SK-N-SH treated with all-trans-retinoic acid at 6 μM for 48 hours (cell line): ENCODE measurements at regions not wholly inside any gene's neighbourhood (a gene's known extent, or its start where the extent isn't known, plus 50 kb on each side); places are given as distances from the start of the nearest gene placed in this dataset.

ENCODE experiments used
- ATAC-seq: fragments of 200-7000 bp; cut with Tn5 transposase; 3 replicates; pipeline ENCODE4 v1.9.1; 2020; ENCODE audit warnings: mild to moderate bottlenecking, moderate library complexity
- ARNTL ChIP-seq: fragments of 450-650 bp; formaldehyde crosslinking; IDR thresholded peaks from 2 replicates; pipeline ENCODE4 v1.5.0; 2020; ENCODE audit warnings: low read depth, mild to moderate bottlenecking, moderate library complexity, borderline replicate concordance
- BACH2 ChIP-seq: fragments of 250-450 bp; sonication (Bioruptor Pico); IDR thresholded peaks from 2 replicates; pipeline ENCODE4 v1.9.0; 2021; ENCODE audit warnings: mild to moderate bottlenecking, borderline replicate concordance
- CREB5 ChIP-seq: fragments of 250-450 bp; sonication (Bioruptor Pico); IDR thresholded peaks from 2 replicates; pipeline ENCODE4 v1.5.1; 2020; ENCODE audit warnings: low read depth, mild to moderate bottlenecking, moderate library complexity
- CSDC2 ChIP-seq: fragments of 250-450 bp; sonication (Bioruptor Pico); IDR thresholded peaks from 2 replicates; pipeline ENCODE4 v1.5.0; 2020; ENCODE audit warnings: mild to moderate bottlenecking, moderate library complexity
- CSRNP3 ChIP-seq: fragments of 250-450 bp; sonication (Bioruptor Pico); IDR thresholded peaks from 2 replicates; pipeline ENCODE4 v1.5.1; 2021; ENCODE audit warnings: mild to moderate bottlenecking, moderate library complexity
- ESRRG ChIP-seq: fragments of 250-450 bp; sonication (Bioruptor Pico); IDR thresholded peaks from 2 replicates; pipeline ENCODE4 v1.6.1; 2021; ENCODE audit warnings: mild to moderate bottlenecking
- GLIS3 ChIP-seq: fragments of 250-450 bp; sonication (Bioruptor Pico); IDR thresholded peaks from 2 replicates; pipeline ENCODE4 v1.5.0; 2020; ENCODE audit warnings: mild to moderate bottlenecking, moderate library complexity
- ISL1 ChIP-seq: fragments of 250-450 bp; sonication (Bioruptor Pico); IDR thresholded peaks from 2 replicates; pipeline ENCODE4 v2.1.2; 2022; ENCODE audit warnings: mild to moderate bottlenecking, moderate library complexity
- OSR1 ChIP-seq: fragments of 250-450 bp; sonication (Bioruptor Pico); IDR thresholded peaks from 2 replicates; pipeline ENCODE4 v1.8.0; 2022; ENCODE audit warnings: moderate library complexity, mild to moderate bottlenecking, inconsistent platforms
- PATZ1 ChIP-seq: fragments of 250-450 bp; sonication (Bioruptor Pico); IDR thresholded peaks from 2 replicates; pipeline ENCODE4 v1.8.0; 2020; ENCODE audit warnings: mild to moderate bottlenecking, moderate library complexity, borderline replicate concordance
- POU6F1 ChIP-seq: fragments of 250-450 bp; sonication (Bioruptor Pico); IDR thresholded peaks from 2 replicates; pipeline ENCODE4 v1.8.0; 2021; ENCODE audit warnings: low read depth, mild to moderate bottlenecking, moderate library complexity, borderline replicate concordance
- PPARA ChIP-seq: fragments of 250-450 bp; sonication (Bioruptor Pico); IDR thresholded peaks from 2 replicates; pipeline ENCODE4 v1.5.0; 2020; ENCODE audit warnings: mild to moderate bottlenecking, borderline replicate concordance
- RARB ChIP-seq: fragments of 250-450 bp; sonication (Bioruptor Pico); IDR thresholded peaks from 2 replicates; pipeline ENCODE4 v1.8.0; 2021; ENCODE audit warnings: mild to moderate bottlenecking, moderate library complexity
- SNAI2 ChIP-seq: fragments of 250-450 bp; sonication (Bioruptor Pico); IDR thresholded peaks from 2 replicates; pipeline ENCODE4 v1.5.0; 2020; ENCODE audit warnings: mild to moderate bottlenecking, moderate library complexity
- TCF4 ChIP-seq: fragments of 250-450 bp; sonication (Bioruptor Pico); IDR thresholded peaks from 2 replicates; pipeline ENCODE4 v1.8.0; 2021; ENCODE audit warnings: mild to moderate bottlenecking, moderate library complexity, borderline replicate concordance
- TOX ChIP-seq: fragments of 250-450 bp; sonication (Bioruptor Pico); IDR thresholded peaks from 2 replicates; pipeline ENCODE4 v1.8.0; 2021; ENCODE audit warnings: mild to moderate bottlenecking, moderate library complexity, borderline replicate concordance
- TSHZ2 ChIP-seq: fragments of 250-450 bp; sonication (Bioruptor Pico); IDR thresholded peaks from 2 replicates; pipeline ENCODE4 v1.5.0; 2020; ENCODE audit warnings: mild to moderate bottlenecking, moderate library complexity
- ZC3H10 ChIP-seq: fragments of 250-450 bp; sonication (Bioruptor Pico); IDR thresholded peaks from 2 replicates; pipeline ENCODE4 v1.5.1; 2021; ENCODE audit warnings: mild to moderate bottlenecking, moderate library complexity
- ZFP3 ChIP-seq: fragments of 250-450 bp; sonication (Bioruptor Pico); IDR thresholded peaks from 2 replicates; pipeline ENCODE4 v1.5.0; 2020; ENCODE audit warnings: mild to moderate bottlenecking, moderate library complexity
- ZFP30 ChIP-seq: fragments of 450-650 bp; formaldehyde crosslinking; IDR thresholded peaks from 2 replicates; pipeline ENCODE4 v1.5.0; 2022; ENCODE audit warnings: mild to moderate bottlenecking, moderate library complexity
- ZNF70 ChIP-seq: fragments of 450-650 bp; formaldehyde crosslinking; IDR thresholded peaks from 2 replicates; pipeline ENCODE4 v1.5.0; 2020; ENCODE audit warnings: mild to moderate bottlenecking, moderate library complexity
- ZNF8 ChIP-seq: fragments of 450-650 bp; formaldehyde crosslinking; IDR thresholded peaks from 2 replicates; pipeline ENCODE4 v1.5.0; 2020; ENCODE audit warnings: mild to moderate bottlenecking, moderate library complexity

GRCh38 chr12:96136161-96136560, 58.0 kb upstream of the ELK3 start (continued):
- TF ChIP-seq TOX (CRISPR knock-in tag) (no peak), ESRRG (CRISPR knock-in tag) (no peak), BACH2 (CRISPR knock-in tag) (no peak), RARB (CRISPR knock-in tag) (no peak), CREB5 (CRISPR knock-in tag) (no peak), GLIS3 (CRISPR knock-in tag) (no peak), OSR1 (CRISPR knock-in tag) (no peak)

GRCh38 chr12:96136725-96137378, 57.3 kb upstream of the ELK3 start:
- no peak for TF ChIP-seq TCF4 (CRISPR knock-in tag)
- no peak for TF ChIP-seq ISL1
- no peak for TF ChIP-seq ZNF70
- no peak for TF ChIP-seq CREB5 (CRISPR knock-in tag)
- no peak for TF ChIP-seq ARNTL (CRISPR knock-in tag)
- no peak for TF ChIP-seq BACH2 (CRISPR knock-in tag)
- no peak for TF ChIP-seq TOX (CRISPR knock-in tag)
- TF ChIP-seq ZFP3 (CRISPR knock-in tag) = no peak
- TF ChIP-seq CSRNP3 (CRISPR knock-in tag) = no peak
- peak; percentile 19; the same call in 2 of the 3 replicates for ATAC-seq

GRCh38 chr12:96140174-96140573, 54.0 kb upstream of the ELK3 start:
- ATAC-seq = peak; percentile 62
- TF ChIP-seq PPARA = no peak
- no peak for TF ChIP-seq ZC3H10
- TF ChIP-seq GLIS3 (CRISPR knock-in tag) = no peak
- no peak for TF ChIP-seq ZFP30 (CRISPR knock-in tag)
- no peak for TF ChIP-seq TOX (CRISPR knock-in tag)
- no peak for TF ChIP-seq TSHZ2 (CRISPR knock-in tag)
- TF ChIP-seq OSR1 (CRISPR knock-in tag) = no peak
- no peak for TF ChIP-seq PATZ1 (CRISPR knock-in tag)
- no peak for TF ChIP-seq ESRRG (CRISPR knock-in tag)
- no peak for TF ChIP-seq RARB (CRISPR knock-in tag)
- no peak for TF ChIP-seq ISL1
- no peak for TF ChIP-seq POU6F1 (CRISPR knock-in tag)
- no peak for TF ChIP-seq CSDC2
- TF ChIP-seq ARNTL (CRISPR knock-in tag) = no peak
- no peak for TF ChIP-seq ZNF8
- no peak for TF ChIP-seq CREB5 (CRISPR knock-in tag)
- no peak for TF ChIP-seq SNAI2 (CRISPR knock-in tag)
- TF ChIP-seq CSRNP3 (CRISPR knock-in tag) = no peak
